ENCODE measurements at regions not wholly inside any gene's neighbourhood (a gene's known extent, or its start where the extent isn't known, plus 50 kb on each side); places are given as distances from the start of the nearest gene placed in this dataset.
A peak's percentile ranks its signal among the peaks of the same experiment; 100 is the strongest.
"Not testable (repeated sequence)": the region's sequence is repeated elsewhere in the genome, so short reads cannot be mapped to it uniquely, and the experiment has no call there.

DNA sequence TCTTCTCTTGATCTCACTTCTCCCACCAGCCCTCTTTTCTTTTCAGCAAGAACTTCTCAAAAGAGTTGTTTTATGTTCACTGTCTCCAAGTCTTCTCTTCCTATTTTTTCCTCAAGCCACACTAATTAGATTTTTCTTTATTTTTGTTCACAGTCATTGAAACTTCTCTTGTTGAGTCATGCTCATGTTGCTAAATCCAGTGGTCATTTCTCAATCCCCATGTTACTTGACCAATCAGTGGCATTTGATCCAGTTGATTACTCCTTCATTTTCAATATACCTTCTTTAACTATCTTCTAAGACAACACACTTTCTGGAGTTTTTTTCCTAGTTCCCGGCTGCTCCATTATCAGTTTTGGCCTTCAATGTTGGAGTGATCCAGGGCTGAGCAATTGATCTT lies 103.1 kb upstream of the LSM6 start:
- DNase-seq, result no peak

DNA sequence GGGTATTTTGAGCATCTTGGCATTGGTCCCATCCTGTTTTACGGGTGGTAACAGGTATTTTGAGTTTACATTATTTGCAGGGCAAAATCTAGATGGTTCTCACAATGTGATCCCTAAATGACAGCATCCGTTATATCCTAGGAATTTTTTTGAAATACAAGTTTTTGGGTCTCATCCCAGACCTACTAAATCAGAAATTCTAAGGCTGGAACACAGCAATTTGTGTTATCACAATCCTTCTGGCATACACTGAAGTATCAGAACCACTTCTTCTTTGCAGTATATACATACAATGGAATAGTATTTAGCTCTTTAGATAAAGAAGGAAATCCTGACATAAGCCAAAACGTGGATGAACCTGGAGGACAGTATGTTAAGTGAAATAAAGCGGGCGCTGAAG lies 104.1 kb upstream of the LSM6 start:
- DNase-seq, result no peak

DNA sequence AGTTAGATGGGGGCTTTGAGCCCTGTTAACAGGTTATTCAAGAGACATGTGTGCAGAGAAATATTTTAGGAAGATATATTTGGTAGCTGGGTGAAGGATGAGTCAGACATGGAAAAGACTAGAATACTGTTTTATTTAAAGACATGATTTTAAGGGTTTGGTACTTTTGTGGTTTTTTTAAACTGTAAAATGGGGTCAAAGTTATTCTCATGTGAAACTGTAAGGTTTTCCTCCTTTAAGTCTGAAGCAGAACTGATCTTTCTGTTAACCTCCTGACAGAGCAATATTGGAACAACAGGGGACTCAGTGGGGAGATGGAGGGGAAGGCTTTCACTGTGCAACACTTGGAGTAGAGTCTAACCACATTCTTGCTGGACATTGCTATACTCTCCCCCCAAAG lies 112.4 kb upstream of the LSM6 start:
- DNase-seq, result no peak

DNA sequence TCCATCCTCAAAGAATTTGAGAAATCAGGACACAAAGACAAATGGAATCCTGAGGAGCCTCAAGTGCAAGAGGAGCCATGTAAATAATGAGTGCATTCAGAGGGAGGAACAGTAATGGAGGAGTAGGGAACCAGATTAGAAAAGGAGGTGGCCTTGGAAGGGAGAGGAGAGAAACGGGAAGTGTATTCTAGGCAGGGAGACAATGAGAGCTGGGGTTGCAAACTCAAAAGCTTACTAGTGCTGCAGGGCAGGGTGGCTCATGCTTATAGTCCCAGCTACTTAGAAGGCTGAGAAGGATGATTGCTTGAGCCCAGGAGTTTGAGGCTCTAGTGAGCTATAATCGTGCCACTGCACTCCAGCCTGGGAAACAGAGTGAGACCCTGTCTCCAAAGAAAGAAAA lies 113.2 kb upstream of the LSM6 start:
- DNase-seq, result no peak

DNA sequence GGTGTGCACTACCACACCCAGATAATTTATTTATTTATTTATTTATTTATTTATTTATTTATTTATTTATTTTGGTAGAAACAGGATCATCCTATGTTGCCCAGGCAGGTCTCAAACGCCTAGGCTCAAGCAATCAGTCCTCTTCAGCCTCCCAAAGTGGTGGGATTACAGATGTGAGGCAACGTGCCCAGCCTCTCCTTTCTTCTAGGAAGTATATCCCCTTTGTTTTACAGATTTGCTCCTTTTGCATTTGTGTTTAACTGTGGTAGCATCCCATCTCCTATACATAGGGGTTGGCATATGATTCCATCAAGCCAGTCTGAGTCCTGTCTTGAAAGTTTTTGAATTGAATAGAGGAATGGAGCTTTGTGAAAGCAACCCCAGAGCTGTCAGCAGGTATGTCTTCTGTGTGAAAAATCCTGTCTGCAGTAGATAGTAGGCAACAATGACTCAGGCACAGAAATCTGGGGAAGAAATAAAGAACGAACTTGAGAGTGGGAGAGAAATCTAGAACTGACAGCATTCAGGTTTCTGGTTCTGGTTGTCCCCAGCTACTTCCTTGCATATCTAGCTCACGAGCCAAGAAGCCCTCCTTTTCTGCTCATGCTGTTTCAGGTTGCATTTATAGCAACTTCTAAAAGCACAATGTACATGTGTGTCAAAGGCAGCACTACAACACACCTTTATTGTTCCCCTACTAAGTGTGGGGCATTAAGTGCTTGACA lies 113.7 kb upstream of the LSM6 start:
- no peak for DNase-seq

DNA sequence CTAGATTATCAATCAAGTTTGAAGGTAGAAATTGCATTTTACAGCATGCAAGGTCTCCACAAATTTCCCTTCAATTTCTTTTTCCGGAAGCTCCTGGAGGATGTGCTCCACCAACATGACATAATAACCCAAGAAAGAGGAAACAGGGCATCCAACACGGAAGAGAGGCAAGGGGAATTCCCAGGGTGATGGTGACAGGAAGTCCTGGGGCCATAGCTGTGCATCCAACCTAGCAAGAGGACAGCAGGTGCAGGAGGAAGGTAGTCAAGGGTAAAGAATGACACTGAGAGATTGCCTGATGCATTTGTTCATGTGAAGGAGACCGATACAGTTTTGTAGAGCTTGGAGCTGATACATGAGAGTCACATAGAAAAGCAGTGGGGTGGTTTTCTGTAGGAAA lies 115.7 kb upstream of the LSM6 start:
- DNase-seq, result peak; percentile 8

DNA sequence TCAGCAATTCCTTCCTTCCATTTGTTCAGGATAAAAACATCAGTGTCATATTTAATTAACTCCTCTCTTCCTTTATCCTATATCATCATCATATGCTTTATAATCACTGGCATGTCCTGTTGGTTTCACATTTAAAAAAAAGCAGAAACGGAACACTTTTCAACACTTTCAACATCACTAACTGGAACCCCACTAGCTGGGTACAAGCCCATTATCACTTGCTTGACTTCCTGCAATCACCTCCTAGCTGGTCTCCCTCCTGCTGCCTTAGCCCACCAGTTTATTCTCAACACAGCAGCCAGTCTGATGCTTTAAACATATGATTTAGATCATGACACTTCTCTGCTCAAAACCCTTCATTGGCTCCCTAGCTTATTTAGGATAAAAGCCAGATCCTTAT lies 116.4 kb upstream of the LSM6 start:
- DNase-seq, result peak; percentile 5

DNA sequence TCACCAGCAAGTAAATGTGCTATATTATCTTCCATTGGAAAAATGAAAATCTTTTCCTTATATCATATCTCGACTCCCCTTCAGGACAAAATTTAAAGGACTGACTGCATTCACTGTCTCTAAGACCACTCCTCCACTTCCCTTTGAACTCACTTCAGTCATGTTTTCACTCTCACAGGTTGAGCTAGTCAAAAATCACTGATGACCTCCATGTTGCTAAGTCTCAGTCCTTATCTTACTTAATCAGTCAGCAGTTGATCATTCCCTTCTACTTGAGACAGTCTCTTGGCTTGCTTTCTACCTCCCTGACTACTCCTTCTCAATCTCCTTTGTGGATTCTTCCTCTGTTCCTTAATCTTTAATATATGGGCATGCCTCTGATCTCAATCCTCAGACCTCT lies 117.0 kb upstream of the LSM6 start:
- DNase-seq, result no peak

DNA sequence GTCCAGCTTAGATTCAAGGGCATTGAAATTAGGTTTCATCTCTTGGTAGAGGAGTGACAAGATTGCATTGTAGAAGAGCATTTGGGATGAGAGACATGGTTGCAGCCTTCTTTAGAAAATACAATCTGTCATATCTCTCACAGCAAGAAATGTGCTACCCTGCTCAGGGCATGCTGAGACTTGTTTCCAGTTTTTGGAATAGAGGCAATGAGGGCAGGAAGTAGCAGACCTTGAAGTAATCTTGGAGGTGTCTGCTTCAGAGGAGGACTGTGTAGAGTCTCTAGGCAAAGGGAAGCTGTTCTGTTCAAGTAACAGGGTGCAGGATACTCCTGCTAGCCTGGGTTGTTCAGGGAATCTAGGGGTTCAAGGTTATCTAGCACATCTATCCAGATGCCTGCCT lies 116.1 kb upstream of the ZNF827 start:
- DNase-seq, result no peak

DNA sequence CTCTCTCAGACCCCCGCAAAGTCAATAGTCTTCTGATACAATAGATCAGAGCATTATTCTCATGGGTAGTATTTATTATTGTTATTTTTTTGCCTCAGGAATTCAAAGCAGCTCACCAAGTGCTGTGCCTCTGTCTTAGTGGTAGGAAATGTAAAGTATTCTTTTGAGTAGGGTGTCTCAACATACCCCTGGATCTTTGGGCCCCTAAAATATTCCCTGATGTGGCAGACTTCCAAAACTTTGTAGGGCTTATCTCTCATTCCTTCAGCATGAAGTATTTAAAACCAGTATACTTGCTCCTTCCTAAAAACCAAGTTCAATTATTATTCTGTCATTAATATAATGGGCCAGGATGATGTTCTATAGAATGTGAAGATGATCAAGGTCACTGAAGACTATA lies 115.3 kb upstream of the ZNF827 start:
- no peak for DNase-seq

DNA sequence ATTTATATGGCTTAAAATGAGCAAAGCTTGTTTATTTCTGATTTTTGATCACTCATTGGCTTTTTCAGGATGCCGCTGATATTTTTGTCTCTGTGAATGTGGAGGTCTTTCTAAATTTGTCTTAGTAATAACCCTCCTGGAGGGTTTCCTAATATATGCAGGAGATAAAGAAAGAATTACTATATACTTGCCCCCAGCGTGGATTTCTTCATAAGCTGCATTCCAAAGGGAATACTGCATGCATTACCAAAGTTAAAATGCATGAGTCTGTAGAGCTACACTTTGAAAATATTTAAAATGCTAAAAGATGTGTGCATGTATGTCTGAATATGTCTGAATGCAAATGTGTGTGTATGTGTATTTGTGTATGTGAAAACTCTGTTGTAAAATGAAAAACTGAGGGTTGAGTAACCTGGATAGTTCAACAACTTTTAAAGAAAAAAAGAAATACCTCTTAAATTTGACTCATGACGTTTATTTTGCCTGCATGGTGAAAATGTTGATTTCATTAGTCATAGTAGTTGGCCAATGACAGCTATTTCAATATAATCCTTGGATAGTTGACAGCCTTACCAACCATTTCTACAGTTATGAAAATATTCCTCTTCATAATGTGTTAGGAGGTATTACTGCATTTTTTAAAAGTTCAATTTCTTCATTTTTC lies 113.2 kb upstream of the ZNF827 start:
- DNase-seq, result no peak

DNA sequence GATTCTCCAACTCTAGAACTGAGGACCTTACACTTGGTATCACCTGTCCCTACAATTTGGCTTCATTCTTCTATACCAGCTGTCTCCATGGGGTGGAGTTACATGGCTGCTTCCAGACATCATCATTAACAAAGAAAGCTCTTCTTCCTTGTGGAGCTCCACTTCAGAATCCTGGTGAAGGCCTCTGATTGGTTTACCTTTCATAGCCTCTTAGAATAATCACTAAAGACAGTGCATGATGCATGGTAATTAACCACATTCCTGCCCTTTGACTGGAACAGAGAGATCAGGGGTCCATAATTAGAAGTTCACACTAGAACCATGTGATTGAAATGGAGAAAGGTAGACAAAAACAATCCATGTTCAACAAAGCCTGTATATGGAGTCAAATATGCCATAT lies 112.6 kb upstream of the ZNF827 start:
- DNase-seq, result no peak

DNA sequence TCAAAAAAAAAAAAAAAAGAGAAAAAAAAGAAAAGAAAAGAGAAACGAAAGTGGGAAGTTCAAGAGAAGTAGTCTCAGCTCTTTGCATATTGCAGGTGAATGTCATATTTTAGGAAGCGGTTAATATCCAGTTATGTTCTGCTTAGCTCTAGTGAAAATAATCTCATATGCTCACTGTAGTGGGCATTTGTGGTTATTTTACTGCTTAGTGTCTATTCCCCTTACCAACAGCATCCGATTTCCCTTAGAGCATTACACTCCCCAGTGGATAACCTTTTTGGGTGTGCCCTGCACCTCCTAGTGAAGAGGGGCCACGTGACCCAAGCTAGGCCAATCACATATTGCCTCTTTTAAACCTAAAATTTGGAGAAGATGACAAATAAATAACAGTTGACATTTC lies 111.2 kb upstream of the ZNF827 start:
- no peak for DNase-seq

DNA sequence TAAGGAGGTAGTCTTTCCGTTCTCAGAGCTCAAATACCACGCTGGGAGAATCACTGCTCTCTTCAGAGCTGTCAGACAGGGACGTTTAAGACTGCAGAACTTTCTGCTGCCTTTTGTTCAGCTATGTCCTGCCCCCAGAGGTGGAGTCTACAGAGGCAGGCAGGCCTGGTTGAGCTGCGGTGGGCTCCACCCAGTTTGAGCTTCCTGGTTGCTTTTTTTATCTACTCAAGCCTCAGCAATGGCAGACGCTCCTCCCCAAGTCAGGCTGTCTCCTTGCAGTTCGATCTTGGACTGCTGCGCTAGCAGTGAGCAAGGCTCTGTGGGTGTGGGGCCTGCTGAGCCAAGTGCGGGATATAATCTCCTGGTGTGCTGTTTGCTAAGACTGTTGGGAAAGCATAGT lies 109.1 kb upstream of the ZNF827 start:
- not testable (repeated sequence) for DNase-seq

DNA sequence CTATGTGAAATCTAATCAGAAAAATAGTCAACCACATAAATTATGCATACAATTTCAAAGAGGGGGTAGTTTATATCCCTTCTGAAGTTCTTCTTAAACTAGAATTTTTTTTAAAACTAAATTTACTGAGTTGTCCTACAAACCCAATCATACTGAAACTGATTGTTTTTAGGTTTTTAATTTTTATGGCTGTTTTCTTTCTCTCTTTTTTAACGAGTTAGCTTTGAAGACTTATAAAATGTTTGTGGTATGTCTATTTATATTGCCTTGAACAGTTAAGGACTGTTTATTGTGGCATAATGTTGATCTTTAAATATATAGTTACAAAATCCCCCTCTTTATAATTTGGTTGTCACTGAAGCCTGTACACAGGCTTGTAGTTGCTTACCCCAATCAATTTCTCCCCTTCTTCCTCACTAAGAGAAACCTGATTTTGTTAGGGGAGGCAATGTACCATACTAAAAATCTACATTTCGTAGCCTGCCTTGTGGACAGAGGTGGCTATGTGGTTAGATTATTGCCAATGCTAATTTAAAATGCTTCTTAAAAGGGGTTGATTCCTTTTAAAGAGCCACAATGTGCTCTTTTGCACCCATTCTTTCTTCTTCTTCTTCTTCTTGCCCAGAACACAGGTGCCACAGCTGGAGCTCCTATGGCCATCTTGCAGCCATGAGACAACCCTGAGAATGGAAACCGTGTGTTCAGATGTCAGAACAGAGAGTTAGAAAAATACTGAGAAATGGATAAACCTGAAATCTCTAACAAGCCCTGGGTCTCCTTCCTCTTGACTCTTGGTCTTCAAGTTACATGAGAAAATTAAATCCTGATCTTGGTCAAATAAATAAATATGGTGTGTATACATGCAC lies 102.7 kb upstream of the ZNF827 start:
- no peak for DNase-seq

DNA sequence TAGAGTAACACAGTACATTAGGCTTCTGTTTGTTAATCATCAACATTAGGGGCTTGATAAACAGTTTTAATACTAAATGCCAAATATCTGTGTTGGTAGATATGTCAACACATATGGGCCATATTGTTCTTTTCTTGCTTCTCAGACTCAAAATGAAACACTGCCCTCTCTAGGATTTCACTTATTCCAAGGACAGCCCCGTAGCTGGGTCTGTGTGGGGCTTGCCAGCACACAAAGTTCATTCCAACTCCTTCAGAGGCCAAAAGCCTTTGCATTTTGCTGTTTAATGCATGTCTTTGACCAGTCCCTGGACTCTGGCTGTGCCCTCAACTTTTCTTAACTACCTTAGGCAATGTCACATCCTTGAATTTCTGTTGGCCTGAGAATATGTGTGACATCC lies 102.0 kb upstream of the ZNF827 start:
- DNase-seq, result no peak

DNA sequence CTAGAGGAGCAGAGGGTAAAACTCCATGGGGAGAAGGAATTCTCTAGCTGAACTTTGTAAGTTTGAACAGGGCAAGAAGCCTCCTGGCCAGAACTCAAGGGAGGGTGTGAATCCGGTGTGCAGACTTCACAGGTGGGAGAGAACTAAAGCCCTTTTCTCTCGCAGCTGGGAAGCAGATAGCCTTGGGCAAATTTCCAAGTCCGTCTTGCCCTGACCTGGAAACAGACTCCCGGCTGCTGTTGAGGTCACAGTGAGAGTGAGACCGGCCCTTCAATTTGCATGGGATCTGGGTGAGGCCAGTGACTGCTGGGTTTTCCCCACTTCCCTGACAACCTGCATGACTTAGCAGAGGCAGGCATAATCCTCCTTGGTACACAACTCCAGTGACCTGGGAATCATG lies 94.5 kb upstream of the ZNF827 start:
- no peak for DNase-seq

DNA sequence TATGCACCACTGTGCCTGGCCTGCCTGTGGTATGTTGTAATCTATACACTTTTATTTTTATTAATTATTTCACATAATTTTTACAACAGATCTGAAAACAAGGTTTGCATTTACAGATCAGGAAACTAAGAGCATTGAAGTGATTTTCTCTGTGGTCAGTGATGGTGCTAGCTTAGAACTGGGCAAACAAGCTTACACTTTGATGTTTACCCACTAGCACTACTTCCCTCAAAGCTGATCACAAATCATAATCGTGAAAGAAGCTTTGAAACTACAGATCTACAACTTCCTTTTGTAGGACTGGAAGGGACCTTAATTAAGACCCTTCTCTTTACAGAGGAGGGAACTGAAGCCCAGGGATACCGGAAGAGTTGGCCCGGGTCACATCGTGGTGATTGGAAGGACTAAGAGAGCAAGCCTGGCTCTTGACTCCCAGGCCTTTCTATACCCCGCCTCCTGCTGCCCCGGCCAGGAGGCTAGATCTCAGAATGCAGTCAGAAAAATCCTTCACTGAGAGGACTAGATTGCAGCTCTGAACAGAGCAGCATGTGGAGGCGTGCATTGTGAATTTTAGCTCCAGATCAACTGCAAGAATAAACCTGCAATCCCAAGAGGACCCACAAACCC lies 93.7 kb upstream of the ZNF827 start:
- no peak for DNase-seq

DNA sequence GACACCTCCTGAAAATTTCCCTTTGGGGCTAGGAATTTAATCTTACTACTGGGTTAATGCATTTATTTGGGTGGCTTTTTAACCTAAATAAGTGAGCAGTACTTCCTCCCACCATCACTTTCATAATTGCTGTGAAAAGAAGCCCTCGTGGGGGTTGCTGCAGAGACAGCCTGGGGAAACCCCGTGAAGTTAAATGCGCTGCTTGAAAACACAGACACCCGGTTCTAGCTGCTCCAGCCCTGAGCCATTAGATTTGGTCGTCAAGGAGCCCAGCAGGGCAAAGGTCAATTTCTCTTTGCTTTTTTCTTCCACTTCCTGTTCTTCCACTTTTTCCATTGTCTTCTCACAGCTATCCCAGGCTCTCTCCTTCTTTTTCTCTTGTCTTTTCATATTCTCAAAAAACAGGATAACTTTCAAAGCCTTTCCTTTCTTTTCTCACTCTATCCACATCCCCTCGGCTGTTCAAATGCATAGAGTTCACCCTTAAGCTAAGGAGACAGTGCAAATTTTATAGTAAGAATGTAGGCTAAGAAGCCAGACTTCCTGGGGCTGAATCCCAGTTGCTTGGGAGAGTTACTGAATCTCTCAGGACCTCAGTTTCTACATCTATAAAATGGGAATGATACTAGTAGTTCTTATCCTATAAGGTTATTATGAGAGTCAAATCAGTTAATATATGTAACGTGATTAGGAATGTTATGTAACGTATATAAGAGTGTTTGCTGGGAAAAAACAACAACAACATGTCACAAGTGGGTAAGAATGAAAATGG lies 91.5 kb upstream of the ZNF827 start:
- DNase-seq, result no peak

DNA sequence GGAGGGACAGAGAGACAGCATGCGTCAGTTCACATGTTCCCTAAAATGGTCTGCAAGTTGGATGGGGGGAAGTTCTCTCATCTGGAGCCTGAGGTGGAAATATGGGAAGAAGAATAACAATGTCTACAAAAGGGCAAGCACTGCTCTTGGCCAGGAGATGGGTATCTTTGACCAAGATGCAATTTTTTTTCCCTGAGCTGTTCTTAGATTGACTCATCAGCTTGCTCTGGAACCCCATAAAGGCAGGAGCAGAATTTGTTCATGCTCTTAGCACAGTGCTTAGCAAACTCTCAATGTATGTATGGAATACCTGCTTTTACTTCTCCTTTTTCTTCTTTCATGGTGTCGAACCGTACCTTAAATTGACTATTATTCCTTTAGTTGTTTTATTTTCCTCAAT lies 90.5 kb upstream of the ZNF827 start:
- DNase-seq, result no peak

DNA sequence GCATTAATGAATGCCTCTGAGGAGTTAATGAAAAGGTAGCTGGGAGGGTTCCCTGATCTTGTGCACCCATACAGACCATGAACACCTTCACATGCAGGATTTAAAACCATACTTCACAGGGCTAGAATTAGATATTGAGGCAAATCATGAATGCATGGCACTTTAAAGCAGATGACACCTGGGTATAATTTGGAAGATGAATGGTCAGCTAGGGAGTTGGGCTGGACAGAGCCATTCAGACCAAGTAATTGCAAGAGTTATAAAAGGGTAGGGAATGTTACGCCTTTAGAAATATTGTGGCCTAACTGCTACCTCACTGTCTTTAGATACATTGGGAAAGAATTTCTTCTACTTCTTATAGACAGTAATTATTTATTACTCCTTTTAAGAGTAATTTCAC lies 89.1 kb upstream of the ZNF827 start:
- no peak for DNase-seq

DNA sequence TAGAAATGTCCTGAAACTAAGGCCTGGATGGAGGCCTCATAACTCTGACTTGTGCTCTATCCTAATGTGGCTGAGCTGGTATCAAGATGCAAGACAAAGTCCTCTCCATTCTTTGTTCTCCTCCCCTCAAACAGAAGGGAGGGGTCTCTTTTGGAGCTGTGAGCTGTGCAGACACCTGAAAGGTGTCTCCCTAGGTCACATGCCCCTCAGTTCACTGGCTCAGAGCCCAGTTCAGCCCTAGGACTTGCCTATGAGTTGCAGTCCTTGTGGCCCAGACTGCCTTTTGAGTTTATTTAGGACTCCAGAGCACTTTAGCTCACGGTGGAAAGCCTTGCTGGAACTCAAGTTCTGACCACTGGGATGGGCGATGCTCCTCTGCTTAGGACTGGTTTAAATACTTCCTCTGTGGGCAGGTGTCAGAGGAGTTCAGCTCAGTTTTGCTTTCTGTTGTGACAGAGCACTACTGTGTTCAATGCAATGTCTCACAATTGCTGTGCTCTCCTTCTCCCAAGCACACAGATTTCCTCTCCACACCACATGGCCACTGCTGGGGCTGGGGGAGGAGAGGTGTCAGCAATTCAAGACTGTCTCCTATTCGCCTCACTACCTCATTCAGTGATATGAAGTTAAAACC lies 84.8 kb upstream of the ZNF827 start:
- DNase-seq, result no peak

All from CD4-positive, alpha-beta T cell treated with Interleukin-10 for 1 hour (primary cell).